ENCODE measurements at regions not wholly inside any gene's neighbourhood (a gene's known extent, or its start where the extent isn't known, plus 50 kb on each side); places are given as distances from the start of the nearest gene placed in this dataset.

DNA sequence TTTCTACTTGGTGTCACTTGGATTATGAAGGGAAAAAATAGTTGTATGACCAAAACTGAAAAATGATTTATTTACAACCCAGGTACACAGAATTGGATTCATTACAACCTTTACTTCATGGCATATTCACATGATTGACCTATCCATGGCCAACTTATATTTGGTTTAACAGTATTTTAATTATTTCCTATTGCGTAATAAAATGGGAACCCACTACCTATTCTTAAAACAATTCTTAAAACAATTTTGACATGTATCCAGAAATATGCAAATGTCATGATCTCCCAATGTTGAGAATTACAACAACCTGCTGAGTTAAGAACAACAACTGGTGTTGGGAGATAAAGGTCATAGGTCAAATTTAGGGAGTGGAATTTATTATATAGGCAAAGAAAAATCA, 54.8 kb upstream of the DDX53 start:
- Histone ChIP-seq H3K9me3 (ENCODE audit: insufficient read depth, low read depth) (no peaks in the 10 kb centered on the region), H3F3A (ENCODE audit: insufficient read depth, low read depth) (no peaks in the 10 kb centered on the region), H3K9me2 (ENCODE audit: insufficient read depth) (no peaks in the 10 kb centered on the region), H3K4me3 (no peak overlapping the region), H3K79me2 (ENCODE audit: low read depth) (no peaks in the 10 kb centered on the region), H2AFZ (no peak overlapping the region), H4K20me1 (ENCODE audit: insufficient read depth) (no peaks in the 10 kb centered on the region), H3K27me3 (ENCODE audit: insufficient read depth, low read depth) (no peaks in the 10 kb centered on the region), H3K4me2 (no peak overlapping the region), H3K4me1 (replicated peaks; ENCODE audit: insufficient read depth) (no peaks in the 10 kb centered on the region), H3K27ac (no peak overlapping the region), H3K36me3 (ENCODE audit: low read depth) (no peaks in the 10 kb centered on the region)
- ChIA-PET CTCF (no interaction called here), POLR2A (ENCODE audit: unreplicated experiment) (no interaction called here)
- no peak for DNase-seq
- TF ChIP-seq, protein P1, sequence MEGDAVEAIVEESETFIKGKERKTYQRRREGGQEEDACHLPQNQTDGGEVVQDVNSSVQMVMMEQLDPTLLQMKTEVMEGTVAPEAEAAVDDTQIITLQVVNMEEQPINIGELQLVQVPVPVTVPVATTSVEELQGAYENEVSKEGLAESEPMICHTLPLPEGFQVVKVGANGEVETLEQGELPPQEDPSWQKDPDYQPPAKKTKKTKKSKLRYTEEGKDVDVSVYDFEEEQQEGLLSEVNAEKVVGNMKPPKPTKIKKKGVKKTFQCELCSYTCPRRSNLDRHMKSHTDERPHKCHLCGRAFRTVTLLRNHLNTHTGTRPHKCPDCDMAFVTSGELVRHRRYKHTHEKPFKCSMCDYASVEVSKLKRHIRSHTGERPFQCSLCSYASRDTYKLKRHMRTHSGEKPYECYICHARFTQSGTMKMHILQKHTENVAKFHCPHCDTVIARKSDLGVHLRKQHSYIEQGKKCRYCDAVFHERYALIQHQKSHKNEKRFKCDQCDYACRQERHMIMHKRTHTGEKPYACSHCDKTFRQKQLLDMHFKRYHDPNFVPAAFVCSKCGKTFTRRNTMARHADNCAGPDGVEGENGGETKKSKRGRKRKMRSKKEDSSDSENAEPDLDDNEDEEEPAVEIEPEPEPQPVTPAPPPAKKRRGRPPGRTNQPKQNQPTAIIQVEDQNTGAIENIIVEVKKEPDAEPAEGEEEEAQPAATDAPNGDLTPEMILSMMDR (conservative IDR thresholded peaks at IDR 0.05): no peak
- no peak for TF ChIP-seq EZH2 (IDR thresholded peaks at IDR 0.05; ENCODE audit: low read depth)
- no TSS peak for BruUV-seq (replicated peaks)
- intact Hi-C loops (cut with micrococcal nuclease; ENCODE audit: unreplicated experiment): no loop called here
